GM21423 (cell line): ENCODE measurements at regions not wholly inside any gene's neighbourhood (a gene's known extent, or its start where the extent isn't known, plus 50 kb on each side); places are given as distances from the start of the nearest gene placed in this dataset.
A peak's percentile ranks its signal among the peaks of the same experiment; 100 is the strongest.
"Not testable (repeated sequence)": the region's sequence is repeated elsewhere in the genome, so short reads cannot be mapped to it uniquely, and the experiment has no call there.

Experiments
- ATAC-seq: cut with Tn5 transposase; IDR thresholded peaks from one replicate; pipeline ENCODE4 v1.9.1; 2021; ENCODE audit warnings: mild to moderate bottlenecking, moderate library complexity; ENCODE audit not compliant: unreplicated experiment

- no peak for ATAC-seq
Measured at GRCh38 chr6:113662093-113662665, 195.0 kb upstream of the MARCKS start.

- ATAC-seq: peak; percentile 67
Measured at GRCh38 chr6:113662688-113663333, 194.3 kb upstream of the MARCKS start.

- ATAC-seq: no peak
Measured at GRCh38 chr6:113664909-113665308, 192.2 kb upstream of the MARCKS start.

DNA sequence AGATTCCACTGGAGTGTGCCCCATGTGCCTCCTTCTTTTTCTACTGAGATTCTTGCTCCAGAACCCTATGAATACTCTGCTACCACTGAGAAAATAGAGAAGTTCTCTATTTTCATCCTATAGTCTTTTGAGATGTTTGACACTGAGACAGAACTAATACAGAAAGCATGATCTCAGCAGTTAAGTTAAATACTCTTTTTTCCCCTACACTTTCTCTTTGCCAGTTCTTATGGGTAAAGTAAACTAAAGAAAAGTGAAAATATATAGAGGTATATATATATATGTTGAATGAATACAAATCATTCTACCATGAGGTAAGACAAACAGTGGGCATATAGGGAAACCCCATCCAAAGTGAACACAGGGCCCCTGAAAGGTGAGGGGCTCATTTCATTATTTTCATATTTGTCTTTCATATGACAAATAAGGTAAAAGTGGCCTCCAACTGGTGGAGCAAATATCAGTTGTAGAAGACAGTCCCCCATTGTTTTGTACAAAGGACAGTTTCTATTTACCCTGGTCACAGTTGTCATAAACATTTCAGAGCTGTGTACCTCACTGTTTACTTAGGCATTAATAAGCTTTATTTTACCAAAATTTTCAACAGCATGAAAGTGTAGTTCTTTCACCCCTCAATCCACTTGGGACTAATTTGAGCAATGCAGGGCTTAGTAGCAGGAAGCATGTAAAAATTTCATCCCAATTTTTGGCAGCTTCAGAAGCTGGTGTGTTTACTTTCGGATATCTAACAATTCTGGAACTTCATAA is 188.3 kb upstream of the MARCKS start:
- ATAC-seq: no peak

DNA sequence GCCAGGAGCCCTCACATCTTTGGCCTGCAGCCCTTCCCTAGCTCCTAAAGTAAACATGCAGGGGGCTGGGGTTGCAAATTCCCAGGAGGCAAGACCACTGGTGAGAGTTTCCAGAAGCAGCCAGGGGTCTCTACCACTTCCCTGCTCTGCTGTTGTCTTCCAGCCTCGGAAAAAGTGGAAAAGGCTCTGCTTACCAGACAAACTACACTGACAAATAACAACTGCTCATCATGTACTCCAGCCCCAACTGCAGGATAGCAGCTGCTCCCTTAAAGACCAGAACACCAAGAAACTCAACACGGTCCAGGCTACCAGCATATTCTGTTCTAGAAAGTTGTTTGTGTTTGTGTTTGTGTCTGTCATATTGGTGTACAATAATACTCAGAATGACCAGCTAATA is 187.5 kb upstream of the MARCKS start:
- no peak for ATAC-seq

- ATAC-seq: no peak
Measured at GRCh38 chr6:113671421-113671820, 185.7 kb upstream of the MARCKS start.

- ATAC-seq: no peak
Measured at GRCh38 chr6:113672491-113673149, 184.5 kb upstream of the MARCKS start.

DNA sequence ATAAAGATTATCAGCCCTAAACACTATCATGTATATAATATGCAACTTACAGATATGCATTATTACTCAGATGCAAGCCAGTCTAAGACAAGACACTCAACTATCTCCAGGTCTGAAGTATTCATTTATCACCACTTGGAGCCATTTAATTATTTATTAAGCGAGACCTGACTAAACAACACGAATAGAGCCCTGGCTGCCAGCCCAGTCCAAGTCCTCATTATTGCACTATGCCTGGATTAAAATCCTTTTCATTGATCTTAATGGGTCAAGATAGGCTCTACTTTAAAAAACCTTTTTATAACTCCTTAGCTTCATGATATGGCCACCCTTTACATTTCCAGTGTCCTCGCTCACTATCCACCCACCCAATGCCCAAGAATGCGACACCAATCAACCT is 183.1 kb upstream of the MARCKS start:
- no peak for ATAC-seq

GRCh38 chr6:113676057-113676456 is 181.1 kb upstream of the MARCKS start:
- no peak for ATAC-seq

DNA sequence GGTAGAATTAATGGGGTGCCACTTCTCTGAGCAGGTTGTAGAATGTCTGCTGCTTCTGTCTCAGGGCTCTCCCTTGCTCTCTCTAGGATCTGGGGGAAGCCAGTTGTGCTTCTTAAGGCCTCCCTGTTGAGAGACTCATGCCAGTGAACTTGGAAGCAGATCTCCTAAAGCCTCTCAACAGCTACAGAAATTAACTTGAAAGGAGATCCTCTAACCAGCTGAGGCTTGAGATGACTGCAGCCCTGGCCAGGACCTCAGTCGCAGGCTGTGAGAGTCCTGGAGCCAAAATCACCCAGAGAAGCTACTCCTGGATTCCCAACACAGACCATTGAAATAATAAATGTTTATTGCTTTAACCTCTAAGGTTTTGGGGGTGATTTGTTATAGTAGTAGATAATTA is 180.2 kb upstream of the MARCKS start:
- ATAC-seq: no peak

GRCh38 chr6:113679051-113679450 is 178.1 kb upstream of the MARCKS start:
- ATAC-seq: no peak

- ATAC-seq: no peak
Measured at GRCh38 chr6:113680301-113680700, 176.8 kb upstream of the MARCKS start.

GRCh38 chr6:113683968-113684367 is 173.2 kb upstream of the MARCKS start:
- ATAC-seq: no peak

DNA sequence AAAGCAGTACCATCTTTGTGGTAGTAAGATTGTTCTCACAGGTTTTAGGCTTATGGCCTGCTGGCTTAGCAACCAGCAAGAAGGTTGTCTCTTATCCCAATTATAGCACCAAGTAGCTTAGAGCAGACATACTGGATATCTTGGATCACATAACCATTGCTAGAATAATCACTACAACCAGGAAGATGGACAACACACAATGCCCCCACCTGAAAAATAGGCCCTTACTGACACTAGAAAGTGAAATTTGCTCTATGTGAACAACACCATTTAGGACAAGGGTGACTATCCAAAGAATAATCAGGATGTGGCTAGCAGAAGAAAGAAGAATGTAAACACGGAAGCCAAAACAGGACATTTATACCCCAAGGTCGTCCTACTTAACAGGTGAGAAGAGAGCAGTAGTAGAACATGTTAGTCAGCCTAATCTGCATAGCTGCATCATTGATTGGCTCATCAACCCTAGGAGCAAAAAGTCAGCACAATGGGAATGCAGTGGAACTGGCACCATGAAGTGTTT is 172.7 kb upstream of the MARCKS start:
- ATAC-seq: no peak

- ATAC-seq: no peak
Measured at GRCh38 chr6:113686049-113686448, 171.1 kb upstream of the MARCKS start.

- ATAC-seq: not testable (repeated sequence)
Measured at GRCh38 chr6:113689620-113690019, 167.5 kb upstream of the MARCKS start.

- ATAC-seq: peak; percentile 80
Measured at GRCh38 chr6:113690281-113691259, 166.6 kb upstream of the MARCKS start.

- no peak for ATAC-seq
Measured at GRCh38 chr6:113691260-113691656, 165.9 kb upstream of the MARCKS start.

DNA sequence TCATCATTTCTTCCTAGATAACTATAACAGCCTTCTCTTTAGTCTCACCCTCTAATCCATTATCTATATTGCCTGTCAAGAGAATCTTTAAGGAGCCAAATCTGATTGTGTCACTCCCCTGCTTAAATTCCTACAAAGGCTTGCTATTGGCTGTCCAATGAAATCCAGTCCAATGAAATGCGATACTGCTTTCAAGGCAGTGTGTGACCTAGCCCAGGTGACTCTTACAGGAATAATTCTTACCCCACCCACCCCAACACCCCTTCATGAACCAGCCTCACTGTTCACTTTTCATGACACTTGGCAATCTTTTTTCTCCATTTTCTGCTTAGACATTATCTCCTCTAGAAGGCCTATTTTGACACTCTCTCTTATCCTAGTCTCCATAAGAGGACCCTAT is 163.3 kb upstream of the MARCKS start:
- no peak for ATAC-seq
